Skeletal muscle satellite cell (primary cell): ENCODE measurements at regions not wholly inside any gene's neighbourhood (a gene's known extent, or its start where the extent isn't known, plus 50 kb on each side); places are given as distances from the start of the nearest gene placed in this dataset. TPM values are rescaled to one million over a fixed set of nuclear protein-coding genes. Genes with fewer than 3 reads are reported as not detected.

ENCODE experiments used
- H3K27me3 ChIP-seq: 2 replicates; pipeline ENCODE4 v1.7.0; 2013; ENCODE audit warnings: low read length; ENCODE audit not compliant: control insufficient read depth, insufficient read depth
- H3K36me3 ChIP-seq: 2 replicates; pipeline ENCODE4 v1.7.0; 2013; ENCODE audit warnings: mild to moderate bottlenecking, control low read depth, low read length; ENCODE audit not compliant: insufficient read depth
- H3K4me1 ChIP-seq: 2 replicates; pipeline ENCODE4 v1.7.0; 2013; ENCODE audit warnings: low read length; ENCODE audit not compliant: control insufficient read depth, insufficient read depth
- H3K4me2 ChIP-seq: 2 replicates; pipeline ENCODE4 v1.7.0; 2013; ENCODE audit warnings: mild to moderate bottlenecking, low read length
- H3K4me3 ChIP-seq: 2 replicates; pipeline ENCODE4 v1.7.0; 2013; ENCODE audit warnings: low read length
- H3K9ac ChIP-seq: 2 replicates; pipeline ENCODE4 v1.7.0; 2013; ENCODE audit warnings: mild to moderate bottlenecking, low read depth, low read length, moderate library complexity
- H3K9me3 ChIP-seq: replicated peaks from 2 replicates; pipeline ENCODE4 v1.7.0; 2013; ENCODE audit warnings: mild to moderate bottlenecking, control low read depth, low read length
- small RNA-seq: library from RNA; depleted of rRNA; stranded (forward); fragments of <200 nt; gene quantifications from one replicate; pipeline ENCODE3, GENCODE V24; 2012

DNA sequence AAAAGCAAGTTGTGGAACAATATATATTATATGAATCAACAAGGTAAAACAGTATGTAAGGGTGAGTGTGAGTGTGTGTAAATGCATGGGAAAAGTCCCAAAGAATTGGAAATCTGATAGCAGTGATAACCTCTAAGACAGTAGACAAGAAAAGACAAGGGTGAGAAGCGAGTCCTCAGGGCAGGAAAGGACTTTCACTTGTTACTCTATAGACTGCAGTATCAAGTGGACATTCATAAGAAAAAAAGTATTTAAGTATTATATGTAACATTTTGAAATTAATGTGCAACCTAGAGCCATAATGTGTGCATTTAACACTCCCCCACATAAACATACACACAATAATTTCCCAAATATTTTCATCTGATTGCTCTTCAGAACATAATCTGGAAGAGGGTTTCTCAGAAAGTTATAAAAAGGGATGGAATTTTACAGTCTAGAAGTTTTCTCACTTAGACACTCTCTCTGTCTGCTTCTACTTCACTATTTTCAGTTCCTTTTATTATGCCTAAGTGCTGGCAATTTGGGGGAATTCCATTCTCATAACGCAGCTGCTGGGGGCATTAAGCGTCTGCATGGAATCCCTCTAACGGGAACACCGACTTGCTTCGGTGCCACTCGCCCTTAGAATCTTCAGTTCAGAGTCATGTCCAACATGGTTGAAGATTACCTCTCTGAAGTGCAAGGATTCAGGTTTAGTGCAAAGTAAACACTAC, 50.0 kb upstream of the CDIN1 start:
- Histone ChIP-seq H3K4me3 (no peak overlapping the region), H3K27me3 (peaks cover 8% of the 10 kb centered on the region), H3K9ac (no peak overlapping the region), H3K9me3 (no peaks in the 10 kb centered on the region), H3K36me3 (no peaks in the 10 kb centered on the region), H3K4me1 (no peaks in the 10 kb centered on the region), H3K4me2 (no peak overlapping the region)

Small RNA genes lying in the stretch of these regions (small RNA-seq; reads per million reads assigned to genes)
- not detected for gene AC068867.1
- 1.0 reads per million, percentile 34 among the genes with 10 or more reads in this experiment for gene MIR4510
